SK-N-SH (cell line): ENCODE measurements at regions not wholly inside any gene's neighbourhood (a gene's known extent, or its start where the extent isn't known, plus 50 kb on each side); places are given as distances from the start of the nearest gene placed in this dataset.

Experiments
- CTCF ChIA-PET: fragments of 300-600, 350-600 bp; formaldehyde crosslinking; extraction: SDS; loops from one replicate; lab custom pipeline; 2021; lab: Yijun Ruan, JAX
- POLR2A ChIA-PET: fragments of 350-600 bp; sonication (Branson Sonifier 250); formaldehyde crosslinking; extraction: SDS; loops from one replicate; lab custom pipeline; 2020; ENCODE audit warnings: antibody characterized with exemption, inconsistent platforms; lab: Yijun Ruan, JAX
- DNase-seq: peaks from one replicate; pipeline ENCODE4 v3.0.0; 2012
- H2AFZ ChIP-seq: fragments of 200-600 bp; sonication (generic); 2 replicates; pipeline ENCODE4 v1.8.1; 2016; ENCODE audit warnings: antibody characterized with exemption, mild to moderate bottlenecking, low read depth
- H3F3A ChIP-seq: fragments of 200-600 bp; sonication (generic); replicated peaks from 2 replicates; pipeline ENCODE3; 2016; ENCODE audit warnings: antibody characterized with exemption, mild to moderate bottlenecking; ENCODE audit not compliant: insufficient read depth
- H3K27ac ChIP-seq, 2 experiments: fragments of 200-500 bp in 1 of 2; fragments of 200-600 bp in 1 of 2; sonication (Bioruptor generic) in 1 of 2; sonication (generic), shearing (Covaris generic) in 1 of 2; 2 replicates each; pipeline versions ENCODE4 v1.5.1 to v1.6.1; 2014 to 2016; ENCODE audit warnings: low read depth in 2 of 2, inconsistent platforms in 1 of 2, low read length in 1 of 2, mild to moderate bottlenecking in 1 of 2, mixed read lengths in 1 of 2
- H3K27me3 ChIP-seq: fragments of 200-600 bp; sonication (generic), shearing (Covaris generic); 2 replicates; pipeline ENCODE4 v1.6.1; 2016; ENCODE audit warnings: mixed run types; ENCODE audit not compliant: insufficient read depth
- H3K36me3 ChIP-seq, 2 experiments: fragments of 200-500 bp in 1 of 2; fragments of 200-600 bp in 1 of 2; sonication (Bioruptor generic) in 1 of 2; sonication (generic) in 1 of 2; replicated peaks in 1 of 2; 2 replicates each; pipeline versions ENCODE3 to v1.5.1; 2014 to 2016; ENCODE audit warnings: low read length in 1 of 2, mild to moderate bottlenecking in 1 of 2; ENCODE audit not compliant: insufficient read depth in 2 of 2, control insufficient read depth in 1 of 2
- H3K4me1 ChIP-seq, 2 experiments: fragments of 200-500 bp in 1 of 2; fragments of 200-600 bp in 1 of 2; sonication (Bioruptor generic) in 1 of 2; sonication (generic), shearing (Covaris generic) in 1 of 2; 2 replicates each; pipeline versions ENCODE4 v1.5.1 to v1.6.1; 2014 to 2016; ENCODE audit warnings: low read depth in 1 of 2, low read length in 1 of 2, mixed run types in 1 of 2; ENCODE audit not compliant: insufficient read depth in 2 of 2, control insufficient read depth in 1 of 2
- H3K4me2 ChIP-seq: fragments of 200-600 bp; sonication (generic), shearing (Covaris generic); 2 replicates; pipeline ENCODE4 v1.6.1; 2017; ENCODE audit warnings: mixed run types
- H3K4me3 ChIP-seq, 2 experiments: fragments of 200-500 bp in 1 of 2; fragments of 200-600 bp in 1 of 2; sonication (Bioruptor generic) in 1 of 2; sonication (generic), shearing (Covaris generic) in 1 of 2; 2 replicates each; pipeline versions ENCODE4 v1.5.1 to v1.8.1; 2014 to 2016; ENCODE audit warnings: low read depth in 2 of 2, inconsistent platforms in 1 of 2, low read length in 1 of 2, mild to moderate bottlenecking in 1 of 2, mixed read lengths in 1 of 2, moderate library complexity in 1 of 2
- H3K79me2 ChIP-seq: fragments of 200-600 bp; sonication (generic); 2 replicates; pipeline ENCODE4 v1.8.1; 2017; ENCODE audit warnings: mild to moderate bottlenecking; ENCODE audit not compliant: insufficient read depth
- H3K9ac ChIP-seq: fragments of 200-600 bp; sonication (generic); 2 replicates; pipeline ENCODE4 v1.6.1; 2017; ENCODE audit warnings: mixed run types
- H3K9me2 ChIP-seq: fragments of 200-600 bp; sonication (generic); 2 replicates; pipeline ENCODE4 v1.6.1; 2017; ENCODE audit warnings: mixed run types
- H3K9me3 ChIP-seq: fragments of 200-600 bp; sonication (generic); 2 replicates; pipeline ENCODE4 v1.6.1; 2017; ENCODE audit warnings: mixed run types, mild to moderate bottlenecking, moderate library complexity
- H4K20me1 ChIP-seq: fragments of 200-600 bp; sonication (generic); 2 replicates; pipeline ENCODE4 v1.6.1; 2017; ENCODE audit warnings: mild to moderate bottlenecking, mixed run types; ENCODE audit not compliant: insufficient read depth
- CHD2 ChIP-seq: fragments of 150-350 bp; IDR thresholded peaks from 2 replicates; pipeline ENCODE4 v1.6.1; 2018; ENCODE audit warnings: low read length; ENCODE audit not compliant: partially characterized antibody
- ELF1 ChIP-seq: IDR thresholded peaks from 2 replicates; pipeline ENCODE4 v1.4.0; 2012
- EZH2phosphoT487 ChIP-seq: fragments of 200-600 bp; sonication (generic); IDR thresholded peaks from 2 replicates; pipeline ENCODE4 v1.6.1; 2017; ENCODE audit warnings: low read depth, mixed run types, mild to moderate bottlenecking, antibody characterized with exemption, moderate library complexity, borderline replicate concordance
- FOXJ3 ChIP-seq: sonication (generic); formaldehyde crosslinking; IDR thresholded peaks from 2 replicates; pipeline ENCODE4 v1.5.1; 2020; ENCODE audit warnings: mild to moderate bottlenecking, missing genetic modification reagents
- FOXM1 ChIP-seq: IDR thresholded peaks from 2 replicates; pipeline ENCODE4 v1.4.0; 2012; ENCODE audit warnings: low read depth, mild to moderate bottlenecking
- GABPA ChIP-seq: IDR thresholded peaks from 2 replicates; pipeline ENCODE4 v1.4.0; 2012; ENCODE audit warnings: low read depth, mild to moderate bottlenecking
- MXI1 ChIP-seq: IDR thresholded peaks from 2 replicates; pipeline ENCODE4 v1.6.1; 2012; ENCODE audit warnings: mild to moderate bottlenecking, low read depth, low read length, improper control_type of control experiment
- NFIC ChIP-seq: IDR thresholded peaks from 2 replicates; pipeline ENCODE4 v1.4.0; 2012; ENCODE audit warnings: borderline replicate concordance
- RCOR1 ChIP-seq: fragments of 150-350 bp; IDR thresholded peaks from 2 replicates; pipeline ENCODE4 v1.6.1; 2017; ENCODE audit warnings: antibody characterized with exemption, low read length
- RFX5 ChIP-seq: IDR thresholded peaks from 2 replicates; pipeline ENCODE4 v1.6.1; 2012; ENCODE audit warnings: mild to moderate bottlenecking, improper control_type of control experiment, low read length
- RXRA ChIP-seq: IDR thresholded peaks from 2 replicates; pipeline ENCODE4 v1.4.0; 2012; ENCODE audit warnings: low read depth, mild to moderate bottlenecking, borderline replicate concordance
- SMC3 ChIP-seq: IDR thresholded peaks from 2 replicates; pipeline ENCODE4 v1.6.1; 2012; ENCODE audit warnings: low read depth, low read length, improper control_type of control experiment
- TAF1 ChIP-seq: IDR thresholded peaks from 2 replicates; pipeline ENCODE4 v1.6.1; 2012; ENCODE audit warnings: low read depth, mild to moderate bottlenecking, low read length, moderate library complexity, borderline replicate concordance
- TEAD4 ChIP-seq: IDR thresholded peaks from 2 replicates; pipeline ENCODE4 v1.4.0; 2012; ENCODE audit warnings: mild to moderate bottlenecking, borderline replicate concordance; ENCODE audit not compliant: insufficient read depth
- WGBS: methylation state at CpG from one replicate; pipeline ENCODE4 v1.1.6; 2017; ENCODE audit warnings: low lambda C conversion rate; 5-methylcytosine and 5-hydroxymethylcytosine counted together
- TF ChIP-seq, protein P1 (sequence below): IDR thresholded peaks from 2 replicates; pipeline ENCODE4 v1.4.0; 2012; ENCODE audit warnings: low read depth
- TF ChIP-seq, protein P2 (sequence below): IDR thresholded peaks from 2 replicates; pipeline ENCODE4; 2012
- TF ChIP-seq, protein P3 (sequence below): IDR thresholded peaks from 2 replicates; pipeline ENCODE4 v1.4.0; 2012; ENCODE audit warnings: low read depth, borderline replicate concordance
- TF ChIP-seq, protein P4 (sequence below): fragments of 200-600 bp; sonication (generic); IDR thresholded peaks from 2 replicates; pipeline ENCODE4 v1.6.1; 2017; ENCODE audit warnings: antibody characterized with exemption, mild to moderate bottlenecking, moderate library complexity
- TF ChIP-seq, protein P5 (sequence below): IDR thresholded peaks from 2 replicates; pipeline ENCODE4 v1.4.0; 2012; ENCODE audit warnings: low read depth, borderline replicate concordance

DNA sequence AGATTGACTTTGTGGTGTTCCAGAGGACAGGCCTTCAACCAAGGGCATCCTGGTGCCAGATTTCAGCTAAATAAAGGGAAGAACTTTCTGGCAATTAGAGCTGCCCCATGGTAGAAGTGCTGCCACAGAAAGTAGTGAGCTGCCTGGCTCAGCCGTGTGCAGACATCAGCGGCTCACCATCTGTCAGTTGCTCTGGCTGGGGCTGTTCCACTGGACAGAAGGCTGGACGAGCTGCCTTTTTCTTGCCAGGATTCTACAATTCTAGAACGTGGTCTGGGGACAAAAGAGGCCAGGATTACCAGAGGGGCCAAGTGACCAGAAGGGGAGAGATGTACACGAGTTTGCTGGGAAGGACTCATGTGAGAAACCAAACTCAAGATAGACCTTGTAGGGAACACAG is 107.0 kb upstream of the RPL38 start:
- no peaks in the 10 kb centered on the region for H3F3A ChIP-seq
- DNase-seq, result no peak
- ChIA-PET CTCF (interaction anchor here (0.6 to 2.3 kb wide), 2 partner anchors 81 to 122 kb away, joined by 3 to 7 read pairs; no protein-coding TSS in a partner anchor), POLR2A (no interaction called here)
- no peak overlapping the region for H3K9ac ChIP-seq
- H3K27me3 ChIP-seq, result no peaks in the 10 kb centered on the region
- H3K9me2 ChIP-seq, result no peaks in the 10 kb centered on the region
- no peak overlapping the region for H3K4me2 ChIP-seq
- WGBS, result 13% methylated on average over 5 of the region's 5 CpGs
- no peaks in the 10 kb centered on the region for H3K79me2 ChIP-seq
- no peak overlapping the region for H3K27ac ChIP-seq
- H3K9me3 ChIP-seq, result no peaks in the 10 kb centered on the region; the same call in 1 of the 2 replicates
- no peaks in the 10 kb centered on the region for H4K20me1 ChIP-seq
- no peaks in the 10 kb centered on the region for H3K36me3 ChIP-seq
- TF ChIP-seq TEAD4 (no peak), MXI1 (no peak), RCOR1 (no peak), RXRA (no peak), ELF1 (no peak), FOXJ3 (CRISPR knock-in tag) (no peak), SMC3 (no peak), NFIC (no peak), RFX5 (no peak), EZH2phosphoT487 (no peak), CHD2 (no peak), FOXM1 (no peak), TAF1 (no peak), GABPA (no peak)
- TF ChIP-seq, protein P1, sequence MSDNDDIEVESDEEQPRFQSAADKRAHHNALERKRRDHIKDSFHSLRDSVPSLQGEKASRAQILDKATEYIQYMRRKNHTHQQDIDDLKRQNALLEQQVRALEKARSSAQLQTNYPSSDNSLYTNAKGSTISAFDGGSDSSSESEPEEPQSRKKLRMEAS, result no peak
- TF ChIP-seq, protein P2, sequence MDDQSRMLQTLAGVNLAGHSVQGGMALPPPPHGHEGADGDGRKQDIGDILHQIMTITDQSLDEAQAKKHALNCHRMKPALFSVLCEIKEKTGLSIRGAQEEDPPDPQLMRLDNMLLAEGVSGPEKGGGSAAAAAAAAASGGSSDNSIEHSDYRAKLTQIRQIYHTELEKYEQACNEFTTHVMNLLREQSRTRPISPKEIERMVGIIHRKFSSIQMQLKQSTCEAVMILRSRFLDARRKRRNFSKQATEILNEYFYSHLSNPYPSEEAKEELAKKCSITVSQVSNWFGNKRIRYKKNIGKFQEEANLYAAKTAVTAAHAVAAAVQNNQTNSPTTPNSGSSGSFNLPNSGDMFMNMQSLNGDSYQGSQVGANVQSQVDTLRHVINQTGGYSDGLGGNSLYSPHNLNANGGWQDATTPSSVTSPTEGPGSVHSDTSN, result no peak
- TF ChIP-seq, protein P3, sequence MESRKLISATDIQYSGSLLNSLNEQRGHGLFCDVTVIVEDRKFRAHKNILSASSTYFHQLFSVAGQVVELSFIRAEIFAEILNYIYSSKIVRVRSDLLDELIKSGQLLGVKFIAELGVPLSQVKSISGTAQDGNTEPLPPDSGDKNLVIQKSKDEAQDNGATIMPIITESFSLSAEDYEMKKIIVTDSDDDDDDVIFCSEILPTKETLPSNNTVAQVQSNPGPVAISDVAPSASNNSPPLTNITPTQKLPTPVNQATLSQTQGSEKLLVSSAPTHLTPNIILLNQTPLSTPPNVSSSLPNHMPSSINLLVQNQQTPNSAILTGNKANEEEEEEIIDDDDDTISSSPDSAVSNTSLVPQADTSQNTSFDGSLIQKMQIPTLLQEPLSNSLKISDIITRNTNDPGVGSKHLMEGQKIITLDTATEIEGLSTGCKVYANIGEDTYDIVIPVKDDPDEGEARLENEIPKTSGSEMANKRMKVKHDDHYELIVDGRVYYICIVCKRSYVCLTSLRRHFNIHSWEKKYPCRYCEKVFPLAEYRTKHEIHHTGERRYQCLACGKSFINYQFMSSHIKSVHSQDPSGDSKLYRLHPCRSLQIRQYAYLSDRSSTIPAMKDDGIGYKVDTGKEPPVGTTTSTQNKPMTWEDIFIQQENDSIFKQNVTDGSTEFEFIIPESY, result no peak
- TF ChIP-seq, protein P4, sequence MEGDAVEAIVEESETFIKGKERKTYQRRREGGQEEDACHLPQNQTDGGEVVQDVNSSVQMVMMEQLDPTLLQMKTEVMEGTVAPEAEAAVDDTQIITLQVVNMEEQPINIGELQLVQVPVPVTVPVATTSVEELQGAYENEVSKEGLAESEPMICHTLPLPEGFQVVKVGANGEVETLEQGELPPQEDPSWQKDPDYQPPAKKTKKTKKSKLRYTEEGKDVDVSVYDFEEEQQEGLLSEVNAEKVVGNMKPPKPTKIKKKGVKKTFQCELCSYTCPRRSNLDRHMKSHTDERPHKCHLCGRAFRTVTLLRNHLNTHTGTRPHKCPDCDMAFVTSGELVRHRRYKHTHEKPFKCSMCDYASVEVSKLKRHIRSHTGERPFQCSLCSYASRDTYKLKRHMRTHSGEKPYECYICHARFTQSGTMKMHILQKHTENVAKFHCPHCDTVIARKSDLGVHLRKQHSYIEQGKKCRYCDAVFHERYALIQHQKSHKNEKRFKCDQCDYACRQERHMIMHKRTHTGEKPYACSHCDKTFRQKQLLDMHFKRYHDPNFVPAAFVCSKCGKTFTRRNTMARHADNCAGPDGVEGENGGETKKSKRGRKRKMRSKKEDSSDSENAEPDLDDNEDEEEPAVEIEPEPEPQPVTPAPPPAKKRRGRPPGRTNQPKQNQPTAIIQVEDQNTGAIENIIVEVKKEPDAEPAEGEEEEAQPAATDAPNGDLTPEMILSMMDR, result no peak
- TF ChIP-seq, protein P5, sequence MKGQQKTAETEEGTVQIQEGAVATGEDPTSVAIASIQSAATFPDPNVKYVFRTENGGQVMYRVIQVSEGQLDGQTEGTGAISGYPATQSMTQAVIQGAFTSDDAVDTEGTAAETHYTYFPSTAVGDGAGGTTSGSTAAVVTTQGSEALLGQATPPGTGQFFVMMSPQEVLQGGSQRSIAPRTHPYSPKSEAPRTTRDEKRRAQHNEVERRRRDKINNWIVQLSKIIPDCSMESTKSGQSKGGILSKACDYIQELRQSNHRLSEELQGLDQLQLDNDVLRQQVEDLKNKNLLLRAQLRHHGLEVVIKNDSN, result no peak
- H3K4me3 ChIP-seq, result no peak overlapping the region
- peaks cover 0 to 15% of the 10 kb centered on the region in 2 experiments; a peak in 2 of 4 replicates for H3K4me1 ChIP-seq
- H2AFZ ChIP-seq, result no peak overlapping the region
